Testis (tissue), 2 donors: ENCODE measurements at regions not wholly inside any gene's neighbourhood (a gene's known extent, or its start where the extent isn't known, plus 50 kb on each side); places are given as distances from the start of the nearest gene placed in this dataset.

ENCODE experiments used
- POLR2A ChIP-seq: fragments of 450-650 bp; IDR thresholded peaks from one replicate; pipeline ENCODE4 v1.6.1; 2017; ENCODE audit warnings: antibody characterized with exemption, mild to moderate bottlenecking, moderate library complexity
- TF ChIP-seq, protein P1 (sequence below), 3 experiments: fragments of 450-650 bp in 2 of 3; fragments of 200-600 bp in 1 of 3; sonication (generic) in 1 of 3; IDR thresholded peaks; one replicate each; pipeline ENCODE4 v1.5.1; 2016 to 2019; ENCODE audit warnings: antibody characterized with exemption in 3 of 3, mild to moderate bottlenecking in 2 of 3, moderate library complexity in 1 of 3

DNA sequence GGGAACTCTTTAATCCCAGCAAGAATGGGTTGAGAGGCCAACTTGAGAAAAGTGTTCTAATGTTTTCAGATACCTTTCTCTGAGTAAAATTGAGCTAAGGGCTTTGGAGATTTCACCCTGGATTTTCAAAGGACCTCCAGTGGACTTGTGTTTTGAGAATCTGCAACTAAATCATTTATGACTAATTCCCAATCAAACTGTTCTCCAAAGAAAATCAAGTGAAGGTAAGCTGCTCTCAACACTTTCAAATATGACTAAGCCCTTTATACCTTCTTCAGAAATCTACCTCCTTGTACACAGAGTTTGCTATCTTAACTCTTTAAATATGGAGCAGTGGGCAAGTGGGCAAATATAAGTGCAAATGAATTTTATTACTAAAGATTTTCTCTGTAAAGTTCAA lies 392.9 kb downstream of the PDGFC start:
- TF ChIP-seq, protein P1, sequence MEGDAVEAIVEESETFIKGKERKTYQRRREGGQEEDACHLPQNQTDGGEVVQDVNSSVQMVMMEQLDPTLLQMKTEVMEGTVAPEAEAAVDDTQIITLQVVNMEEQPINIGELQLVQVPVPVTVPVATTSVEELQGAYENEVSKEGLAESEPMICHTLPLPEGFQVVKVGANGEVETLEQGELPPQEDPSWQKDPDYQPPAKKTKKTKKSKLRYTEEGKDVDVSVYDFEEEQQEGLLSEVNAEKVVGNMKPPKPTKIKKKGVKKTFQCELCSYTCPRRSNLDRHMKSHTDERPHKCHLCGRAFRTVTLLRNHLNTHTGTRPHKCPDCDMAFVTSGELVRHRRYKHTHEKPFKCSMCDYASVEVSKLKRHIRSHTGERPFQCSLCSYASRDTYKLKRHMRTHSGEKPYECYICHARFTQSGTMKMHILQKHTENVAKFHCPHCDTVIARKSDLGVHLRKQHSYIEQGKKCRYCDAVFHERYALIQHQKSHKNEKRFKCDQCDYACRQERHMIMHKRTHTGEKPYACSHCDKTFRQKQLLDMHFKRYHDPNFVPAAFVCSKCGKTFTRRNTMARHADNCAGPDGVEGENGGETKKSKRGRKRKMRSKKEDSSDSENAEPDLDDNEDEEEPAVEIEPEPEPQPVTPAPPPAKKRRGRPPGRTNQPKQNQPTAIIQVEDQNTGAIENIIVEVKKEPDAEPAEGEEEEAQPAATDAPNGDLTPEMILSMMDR (IDR thresholded peaks at IDR 0.05): no peak
- no peak for TF ChIP-seq POLR2A
